NCI-H2107 treated with DMSO at 0.1 percent for 48 hours (cell line): ENCODE measurements at regions not wholly inside any gene's neighbourhood (a gene's known extent, or its start where the extent isn't known, plus 50 kb on each side); places are given as distances from the start of the nearest gene placed in this dataset.

Experiments
- DNase-seq: peaks from one replicate; lab custom pipeline; 2025; ENCODE audit not compliant: unreplicated experiment; lab: John Stamatoyannopoulos, UW

DNA sequence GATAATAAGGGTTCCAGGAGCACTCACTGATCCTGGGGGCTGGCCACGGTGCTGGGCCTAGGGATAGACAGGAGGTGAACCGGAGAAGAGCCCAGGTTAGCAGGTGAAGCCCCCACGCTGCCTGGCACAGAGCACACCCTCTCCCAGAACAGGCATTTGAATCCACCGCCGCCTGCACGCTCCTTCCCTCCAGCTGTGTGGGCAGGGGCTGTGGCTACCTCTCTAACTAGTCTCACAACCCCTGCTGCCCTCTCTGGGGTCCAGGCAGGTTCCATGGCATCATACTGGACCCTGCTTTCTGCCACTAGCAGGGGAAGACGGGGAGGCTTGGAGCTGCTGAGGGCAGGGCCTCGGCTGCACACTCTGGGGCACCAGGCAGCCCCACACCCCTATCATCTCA, 358.0 kb downstream of the CTTN start:
- DNase-seq = no peak

- DNase-seq = no peak
Measured at GRCh38 chr11:70756756-70757155, 358.4 kb downstream of the CTTN start.

DNA sequence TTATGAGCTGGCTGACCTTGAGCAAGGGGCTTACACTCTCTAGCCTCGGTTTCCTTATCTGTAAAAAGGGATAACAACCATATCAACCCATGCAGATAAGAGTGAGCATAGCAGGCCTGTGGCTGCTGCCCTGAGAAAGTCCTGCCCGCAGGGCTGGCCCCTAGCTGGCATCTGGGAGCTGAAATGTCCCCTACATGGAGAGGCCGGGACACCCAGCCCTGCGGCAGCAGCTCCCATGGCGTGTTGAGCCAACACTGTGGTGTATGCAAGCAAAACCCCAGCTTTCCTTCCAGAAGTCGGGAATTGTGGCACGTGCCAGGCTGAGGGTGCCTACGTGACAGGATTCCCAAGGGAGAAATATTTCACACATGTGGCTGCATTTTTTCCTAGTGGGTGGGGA, 358.9 kb downstream of the CTTN start:
- DNase-seq = no peak

- no peak for DNase-seq
Measured at GRCh38 chr11:70758206-70758605, 359.9 kb downstream of the CTTN start.

DNA sequence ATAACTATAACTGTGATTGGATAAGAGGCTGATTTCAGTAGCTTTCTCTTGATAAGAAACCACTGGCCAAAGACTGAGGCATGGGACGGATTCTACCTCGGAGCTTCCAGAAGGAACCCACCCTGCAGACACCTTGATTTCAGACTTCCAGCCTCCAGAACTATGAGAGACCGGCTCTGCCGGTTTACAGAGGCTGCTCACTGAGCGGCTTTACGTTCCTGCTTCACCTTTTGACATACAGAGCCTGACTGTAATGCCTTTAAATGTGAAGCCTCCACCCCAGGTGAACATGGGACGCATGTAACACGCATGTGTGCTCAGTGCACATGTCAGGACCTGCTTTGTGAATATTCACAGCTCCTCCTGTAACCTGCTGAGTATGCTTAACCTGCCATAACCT, 361.5 kb downstream of the CTTN start:
- DNase-seq = no peak

DNA sequence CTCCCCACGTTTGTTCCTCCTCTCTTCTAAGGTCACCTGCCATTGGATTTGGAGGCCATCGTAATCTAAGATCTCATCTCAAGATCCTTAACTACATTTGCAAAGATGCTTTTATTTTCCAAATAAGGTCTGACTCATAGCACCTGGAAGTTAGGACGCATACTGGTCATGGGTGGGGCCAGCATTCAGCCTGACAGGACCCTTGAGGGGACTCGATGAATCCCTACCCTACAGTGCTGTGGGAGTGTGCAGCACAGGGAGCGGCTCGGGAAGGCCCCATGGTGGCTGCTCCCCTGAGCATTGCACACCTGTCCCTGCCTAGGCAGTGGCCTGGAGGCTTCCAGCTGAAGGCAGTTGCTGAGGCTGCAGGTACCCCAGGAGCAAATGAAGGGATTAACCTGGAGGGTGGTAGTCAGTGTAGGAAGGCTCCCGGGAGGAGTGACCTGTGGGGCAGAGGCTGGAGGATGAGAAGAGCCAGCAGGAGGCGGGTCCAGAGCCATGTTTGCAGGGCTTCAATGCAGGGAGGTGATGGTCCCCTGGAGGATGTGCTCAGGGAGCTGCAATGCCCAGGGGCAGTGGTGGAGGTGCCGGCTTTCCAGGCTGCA, 362.2 kb downstream of the CTTN start:
- no peak for DNase-seq

GRCh38 chr11:70761094-70761907, 363.0 kb downstream of the CTTN start:
- DNase-seq = no peak

- DNase-seq = no peak
Measured at GRCh38 chr11:70761908-70762337, 363.6 kb downstream of the CTTN start.

GRCh38 chr11:70762810-70763209, 364.5 kb downstream of the CTTN start:
- DNase-seq = no peak

- no peak for DNase-seq
Measured at GRCh38 chr11:70763606-70764005, 365.3 kb downstream of the CTTN start.

DNA sequence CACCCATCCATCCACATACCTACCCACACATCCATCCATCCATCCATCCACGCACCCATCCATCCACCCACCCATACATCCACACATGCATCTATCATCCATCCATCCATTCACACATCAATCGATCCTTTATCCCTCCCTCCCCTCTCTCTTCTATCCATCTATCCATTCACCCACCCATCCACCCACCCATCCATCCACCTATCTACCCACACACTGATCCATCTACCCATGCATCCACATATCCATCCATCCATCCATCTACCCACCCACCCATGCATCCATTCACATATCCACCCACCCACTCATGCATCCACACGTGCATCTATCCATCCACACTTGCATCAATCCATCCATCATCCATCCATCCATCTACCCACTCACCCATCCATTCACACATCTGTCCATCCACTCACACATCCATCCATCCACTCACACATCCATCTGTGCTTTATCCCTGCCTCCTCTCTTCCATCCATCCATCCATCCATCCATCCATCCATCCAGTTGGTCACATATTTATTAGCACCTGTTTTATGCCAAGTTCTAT, 366.1 kb downstream of the CTTN start:
- no peak for DNase-seq

- no peak for DNase-seq
Measured at GRCh38 chr11:70766901-70767300, 368.6 kb downstream of the CTTN start.

- no peak for DNase-seq
Measured at GRCh38 chr11:70768346-70769095, 370.2 kb downstream of the CTTN start.

DNA sequence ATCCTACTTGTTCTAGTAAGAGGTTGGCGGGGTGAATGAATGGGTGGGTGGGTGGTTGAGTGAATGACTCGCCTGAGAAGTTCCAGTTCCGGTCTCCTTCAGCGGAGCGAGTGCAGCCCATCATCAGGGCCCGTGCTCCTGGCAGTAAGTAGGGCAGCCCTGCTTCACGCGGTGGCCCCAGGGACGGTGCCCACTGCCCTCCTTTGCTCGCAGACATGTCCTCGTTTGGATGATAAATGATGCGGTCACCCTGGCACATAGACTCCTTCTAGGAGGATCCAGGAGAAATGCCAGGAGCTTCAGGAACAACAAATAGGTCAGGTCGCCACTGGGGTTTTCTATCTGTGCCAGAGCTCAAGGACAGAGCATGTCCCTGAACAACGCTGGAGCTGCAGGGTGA, 370.8 kb downstream of the CTTN start:
- no peak for DNase-seq

- DNase-seq = no peak
Measured at GRCh38 chr11:70769521-70769920, 371.2 kb downstream of the CTTN start.

DNA sequence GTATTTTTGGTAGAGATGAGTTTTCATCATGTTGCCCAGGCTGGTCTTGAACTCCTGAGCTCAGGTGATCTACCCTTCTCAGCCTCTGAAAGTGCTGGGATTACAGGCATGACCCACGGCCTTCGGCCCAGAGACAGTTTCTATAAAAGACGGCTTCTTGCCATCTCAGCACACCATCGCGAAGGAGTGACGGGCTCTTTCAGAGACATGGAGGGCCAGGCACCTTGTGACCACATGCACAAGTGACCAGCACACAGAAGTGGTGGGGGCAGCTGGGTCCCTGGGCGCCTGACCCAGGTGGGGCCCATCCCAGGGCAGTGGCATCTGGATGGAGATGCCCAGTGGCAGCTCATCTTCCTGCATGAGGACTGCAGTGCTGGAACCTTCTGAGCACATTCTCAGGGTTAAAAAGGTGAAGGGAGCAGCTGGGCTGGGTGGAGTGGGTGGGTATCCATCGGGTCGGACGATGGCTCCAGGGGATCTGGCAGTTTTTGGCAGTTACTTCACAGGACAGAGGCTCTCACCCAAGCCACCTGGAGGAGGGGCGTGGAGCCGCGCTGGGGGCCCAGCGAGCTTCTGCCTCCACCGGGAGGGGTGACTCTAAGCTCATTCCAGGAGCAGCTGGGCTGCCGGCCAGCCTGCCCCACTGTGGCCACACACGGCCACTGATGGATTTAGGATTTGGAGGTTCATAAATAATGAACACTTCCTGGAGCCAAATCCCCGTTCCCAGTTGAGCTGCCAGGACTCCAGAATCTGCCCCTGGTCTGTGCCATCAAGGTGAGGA, 373.0 kb downstream of the CTTN start:
- DNase-seq = no peak

DNA sequence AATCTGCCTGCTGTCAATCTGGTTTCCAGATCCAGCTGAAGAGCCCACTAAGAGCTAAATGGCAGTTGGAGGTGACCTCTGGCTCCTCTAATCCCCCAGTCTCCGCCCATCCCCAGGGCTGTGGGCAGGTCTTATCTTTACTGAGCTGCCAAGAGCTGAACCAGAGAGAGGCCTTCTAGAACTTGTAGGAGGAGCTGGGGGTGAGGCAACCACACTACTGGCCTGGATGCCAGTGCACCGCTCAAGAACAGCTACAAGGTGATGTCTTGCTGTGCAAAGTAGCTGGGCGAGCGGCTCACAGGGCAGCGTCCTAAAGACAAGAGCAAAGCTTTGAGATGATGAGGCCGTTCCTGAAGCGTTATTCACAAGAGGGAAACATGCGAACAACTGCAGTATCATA, 374.6 kb downstream of the CTTN start:
- no peak for DNase-seq

- no peak for DNase-seq
Measured at GRCh38 chr11:70775386-70776075, 377.2 kb downstream of the CTTN start.

DNA sequence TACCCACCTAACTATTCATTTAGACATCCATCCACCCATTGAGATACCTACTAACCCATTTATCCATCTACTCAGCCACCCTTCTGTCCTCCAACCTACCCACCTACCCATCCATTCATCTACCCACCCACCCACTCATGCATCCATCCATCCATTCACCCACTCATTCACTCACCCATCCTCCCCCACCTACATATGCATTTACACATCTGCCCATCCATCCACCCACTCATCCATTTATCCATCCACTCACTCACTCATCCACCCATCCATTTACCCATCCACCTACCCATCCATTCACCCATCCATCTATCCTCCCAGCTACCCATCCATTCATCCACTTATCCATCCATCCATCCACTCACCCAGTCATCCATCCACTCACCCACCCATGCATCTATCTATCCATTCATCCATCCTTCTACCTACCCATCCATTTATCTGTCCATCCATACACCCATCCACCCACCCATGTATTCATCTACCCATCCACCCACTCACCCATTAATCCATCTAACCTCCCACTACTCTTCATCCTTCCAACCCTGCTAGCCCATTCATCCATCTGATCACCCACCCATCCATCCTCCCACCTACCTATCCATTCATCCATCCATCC, 378.7 kb downstream of the CTTN start:
- DNase-seq = no peak

DNA sequence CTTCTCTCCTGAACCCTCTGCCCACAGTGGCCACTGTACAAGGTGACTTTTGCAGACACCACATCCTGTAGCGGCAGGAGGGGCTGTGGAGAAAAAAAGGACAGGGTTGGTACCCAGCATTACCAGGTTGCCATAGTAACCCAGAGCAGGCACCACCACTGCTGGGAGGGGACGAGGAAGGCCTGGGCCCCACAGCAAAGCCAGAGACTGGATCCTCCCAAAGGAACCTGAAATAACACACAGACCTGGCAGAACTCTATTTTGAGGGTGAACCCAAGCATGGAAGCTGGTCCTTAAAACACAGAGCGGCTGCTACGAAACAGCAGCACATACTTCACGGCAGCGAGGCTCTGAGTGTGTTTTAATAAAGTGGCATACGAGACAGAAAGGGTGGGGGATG, 380.6 kb downstream of the CTTN start:
- peak; percentile 23 for DNase-seq
